NB4 (cell line): ENCODE measurements at regions not wholly inside any gene's neighbourhood (a gene's known extent, or its start where the extent isn't known, plus 50 kb on each side); places are given as distances from the start of the nearest gene placed in this dataset.

ENCODE experiments used
- DNase-seq: peaks from one replicate; pipeline ENCODE4 v3.0.0; 2010; ENCODE audit warnings: low read depth
- H3K4me3 ChIP-seq: one replicate; pipeline ENCODE4 v1.5.1; 2011; ENCODE audit warnings: mild to moderate bottlenecking, low read depth, low read length, moderate library complexity
- MYC ChIP-seq: IDR thresholded peaks from 2 replicates; pipeline ENCODE4 v1.6.1; 2011; ENCODE audit warnings: low read depth, low read length
- POLR2A ChIP-seq: IDR thresholded peaks from 2 replicates; pipeline ENCODE4 v1.6.1; 2011; ENCODE audit warnings: mild to moderate bottlenecking; ENCODE audit not compliant: insufficient read length; ENCODE audit errors: extremely low read depth
- TF ChIP-seq, protein P1 (sequence below): IDR thresholded peaks from one replicate; pipeline ENCODE4 v1.5.1; 2012; ENCODE audit warnings: low read depth, low read length
- TF ChIP-seq, protein P2 (sequence below): IDR thresholded peaks from 2 replicates; pipeline ENCODE4 v1.6.1; 2011; ENCODE audit warnings: low read depth, low read length

DNA sequence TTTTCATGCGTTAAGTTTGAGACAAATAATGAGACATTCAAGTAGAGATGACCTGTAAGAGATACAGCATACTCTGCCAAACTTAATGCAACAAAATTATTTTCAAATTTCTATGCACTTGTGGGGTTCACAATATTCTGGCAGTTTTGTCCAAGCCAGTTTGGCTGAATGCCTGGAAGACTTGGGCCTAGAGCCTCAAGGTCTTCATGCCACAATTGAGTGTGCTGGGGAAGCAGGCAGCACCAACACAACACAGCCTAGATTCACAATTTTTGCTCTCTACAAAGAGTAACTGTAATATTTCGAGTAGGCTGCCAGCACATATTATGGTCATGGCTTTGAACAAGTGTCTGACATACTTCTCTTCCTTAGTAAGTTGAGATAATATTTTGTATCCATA lies 461.4 kb upstream of the SPHKAP start:
- TF ChIP-seq MYC = no peak
- no peak for TF ChIP-seq POLR2A
- TF ChIP-seq, protein P1, sequence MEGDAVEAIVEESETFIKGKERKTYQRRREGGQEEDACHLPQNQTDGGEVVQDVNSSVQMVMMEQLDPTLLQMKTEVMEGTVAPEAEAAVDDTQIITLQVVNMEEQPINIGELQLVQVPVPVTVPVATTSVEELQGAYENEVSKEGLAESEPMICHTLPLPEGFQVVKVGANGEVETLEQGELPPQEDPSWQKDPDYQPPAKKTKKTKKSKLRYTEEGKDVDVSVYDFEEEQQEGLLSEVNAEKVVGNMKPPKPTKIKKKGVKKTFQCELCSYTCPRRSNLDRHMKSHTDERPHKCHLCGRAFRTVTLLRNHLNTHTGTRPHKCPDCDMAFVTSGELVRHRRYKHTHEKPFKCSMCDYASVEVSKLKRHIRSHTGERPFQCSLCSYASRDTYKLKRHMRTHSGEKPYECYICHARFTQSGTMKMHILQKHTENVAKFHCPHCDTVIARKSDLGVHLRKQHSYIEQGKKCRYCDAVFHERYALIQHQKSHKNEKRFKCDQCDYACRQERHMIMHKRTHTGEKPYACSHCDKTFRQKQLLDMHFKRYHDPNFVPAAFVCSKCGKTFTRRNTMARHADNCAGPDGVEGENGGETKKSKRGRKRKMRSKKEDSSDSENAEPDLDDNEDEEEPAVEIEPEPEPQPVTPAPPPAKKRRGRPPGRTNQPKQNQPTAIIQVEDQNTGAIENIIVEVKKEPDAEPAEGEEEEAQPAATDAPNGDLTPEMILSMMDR = no peak
- DNase-seq = no peak
- H3K4me3 ChIP-seq = no peak overlapping the region

DNA sequence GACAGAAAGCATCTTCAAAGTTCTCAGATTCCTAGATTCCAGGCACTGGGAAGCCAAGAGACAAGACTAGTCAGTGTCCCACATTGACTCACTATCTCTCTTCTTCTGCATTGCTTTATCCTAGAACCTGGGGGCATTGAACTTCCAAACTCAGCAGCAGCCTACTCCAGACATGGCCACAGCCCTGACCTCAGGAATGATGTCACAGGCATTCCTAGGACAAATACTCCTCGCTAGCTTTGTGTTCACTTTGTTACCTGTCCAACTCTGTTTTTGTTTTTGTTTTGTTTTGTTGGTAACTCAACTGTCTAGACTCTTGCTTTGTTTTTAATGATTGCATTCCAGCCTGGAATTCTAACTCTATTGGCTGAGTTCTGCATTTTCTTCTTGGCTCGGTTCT lies 449.3 kb upstream of the SPHKAP start:
- DNase-seq = no peak
- no peak for TF ChIP-seq MYC
- TF ChIP-seq POLR2A = no peak
- TF ChIP-seq, protein P1 = no peak
- TF ChIP-seq, protein P2, sequence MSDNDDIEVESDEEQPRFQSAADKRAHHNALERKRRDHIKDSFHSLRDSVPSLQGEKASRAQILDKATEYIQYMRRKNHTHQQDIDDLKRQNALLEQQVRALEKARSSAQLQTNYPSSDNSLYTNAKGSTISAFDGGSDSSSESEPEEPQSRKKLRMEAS = no peak
- H3K4me3 ChIP-seq = no peak overlapping the region

DNA sequence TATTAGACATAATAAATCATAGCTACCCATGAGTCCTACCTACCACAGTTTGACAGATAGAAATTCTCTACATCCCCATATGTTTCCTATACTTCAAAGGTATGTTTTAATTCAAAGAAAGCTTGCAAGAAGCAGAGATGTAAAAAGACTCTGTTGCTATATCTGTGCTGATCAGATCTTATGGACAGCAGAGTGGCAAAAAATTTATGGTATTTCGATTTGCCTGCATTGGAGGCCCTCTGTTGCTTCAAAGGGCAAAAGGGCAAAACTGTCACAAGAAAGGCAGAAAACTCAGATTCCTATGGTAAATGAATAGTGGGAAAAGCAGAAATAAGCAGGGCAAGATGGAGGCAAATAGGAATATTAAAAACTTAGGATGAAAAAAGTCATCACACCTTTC lies 447.8 kb upstream of the SPHKAP start:
- no peak overlapping the region for H3K4me3 ChIP-seq
- DNase-seq = no peak
- TF ChIP-seq, protein P1 = no peak
- TF ChIP-seq POLR2A (no peak), MYC (no peak)
- TF ChIP-seq, protein P2 = no peak

DNA sequence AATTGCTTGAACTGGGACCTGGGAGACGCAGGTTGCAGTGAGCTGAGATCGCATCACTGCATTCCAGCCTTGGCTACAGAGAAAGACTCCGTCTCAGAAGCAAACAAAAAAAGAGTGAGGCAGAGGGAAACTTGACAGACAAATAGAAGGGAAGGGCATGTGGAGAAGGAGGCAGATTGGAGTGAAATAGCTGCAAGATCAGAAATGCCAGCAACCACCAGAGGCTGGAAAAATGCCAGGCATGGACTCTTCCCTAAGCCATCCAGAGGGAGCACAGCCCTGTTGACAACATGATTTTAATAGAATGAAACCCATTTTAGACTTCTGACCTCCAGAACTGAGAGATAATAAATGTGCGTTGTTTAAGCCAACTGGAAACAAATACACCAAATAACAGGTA lies 447.2 kb upstream of the SPHKAP start:
- DNase-seq = no peak
- H3K4me3 ChIP-seq = no peak overlapping the region
- TF ChIP-seq, protein P2 = no peak
- TF ChIP-seq MYC (no peak), POLR2A (no peak)
- TF ChIP-seq, protein P1 = no peak

DNA sequence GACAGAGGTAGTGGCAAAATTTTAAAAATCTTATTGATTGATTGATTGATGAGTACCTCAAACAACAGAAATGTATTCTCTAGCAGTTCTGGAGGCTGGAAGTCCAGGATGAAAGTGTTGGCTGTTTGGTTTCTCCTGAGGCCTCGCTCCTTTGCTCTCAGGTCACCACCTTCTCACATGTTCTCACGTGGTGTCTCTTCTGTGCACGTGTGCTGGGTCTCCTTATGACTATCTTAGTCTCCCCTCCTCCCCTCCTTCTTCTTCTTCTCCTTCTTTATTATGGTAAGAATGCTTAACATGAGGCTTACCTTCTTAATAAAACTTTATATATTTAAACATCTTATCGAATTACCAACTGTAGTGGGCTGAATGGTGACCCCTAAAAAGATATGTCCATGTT lies 446.0 kb upstream of the SPHKAP start:
- TF ChIP-seq POLR2A = no peak
- TF ChIP-seq, protein P1 = no peak
- TF ChIP-seq, protein P2 = no peak
- TF ChIP-seq MYC = no peak
- DNase-seq = no peak
- H3K4me3 ChIP-seq = no peak overlapping the region

DNA sequence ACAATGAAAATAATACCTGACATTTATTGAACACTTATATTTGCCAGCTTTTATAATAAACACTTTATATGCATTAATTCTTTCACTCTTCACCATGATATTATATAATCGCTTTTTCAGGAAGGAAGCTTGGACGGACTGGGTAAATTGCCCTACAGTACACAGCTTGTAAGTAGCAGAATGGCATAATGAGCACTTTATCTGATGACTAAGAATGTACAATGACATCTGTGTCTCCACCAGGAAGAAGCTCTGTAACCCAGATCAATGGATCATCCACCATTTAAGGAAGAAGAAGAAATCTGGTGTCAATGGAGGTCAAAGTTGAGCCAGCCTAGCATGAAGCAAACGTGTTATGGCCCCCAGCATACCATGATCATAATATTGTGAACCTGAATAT lies 444.0 kb upstream of the SPHKAP start:
- TF ChIP-seq, protein P2 = no peak
- TF ChIP-seq POLR2A (no peak), MYC (no peak)
- TF ChIP-seq, protein P1 = no peak
- no peak overlapping the region for H3K4me3 ChIP-seq
- no peak for DNase-seq
